Ascending aorta (tissue), 2 donors: ENCODE measurements at regions not wholly inside any gene's neighbourhood (a gene's known extent, or its start where the extent isn't known, plus 50 kb on each side); places are given as distances from the start of the nearest gene placed in this dataset.

Experiments used
- DNase-seq, 2 donors: peaks; one replicate each; pipeline ENCODE4 v3.0.0-alpha.2; 2019; ENCODE audit warnings: low spot score in 2 of 2
- H3K27ac ChIP-seq, 2 donors: fragments of 200-600 bp; sonication (generic); one replicate each; pipeline ENCODE4 v1.5.1; 2016 to 2017; ENCODE audit warnings: mild to moderate bottlenecking in 1 of 2
- H3K27me3 ChIP-seq: fragments of 200-600 bp; sonication (generic); one replicate; pipeline ENCODE4 v1.5.1; 2017
- H3K36me3 ChIP-seq, 2 donors: fragments of 200-600 bp; sonication (generic); one replicate each; pipeline ENCODE4 v1.5.1; 2016
- H3K4me1 ChIP-seq, 2 donors: fragments of 200-600 bp; sonication (generic); one replicate each; pipeline ENCODE4 v1.5.1; 2016 to 2017; ENCODE audit warnings: mild to moderate bottlenecking in 1 of 2
- H3K4me3 ChIP-seq, 2 donors: fragments of 200-600 bp; sonication (generic); one replicate each; pipeline ENCODE4 v1.5.1; 2016 to 2017; ENCODE audit warnings: mild to moderate bottlenecking in 1 of 2
- H3K9me3 ChIP-seq, 2 donors: fragments of 200-600 bp; sonication (generic); one replicate each; pipeline ENCODE4 v1.5.1; 2016
- CTCF ChIP-seq, 3 experiments: fragments of 200-600 bp in 2 of 3; fragments of 450-650 bp in 1 of 3; sonication (generic) in 2 of 3; IDR thresholded peaks; one replicate each; pipeline ENCODE4 v1.5.1; 2016 to 2019; ENCODE audit warnings: antibody characterized with exemption in 3 of 3, mild to moderate bottlenecking in 1 of 3, moderate library complexity in 1 of 3
- intact Hi-C: fragments of 100-400 bp; cut with DNase I; formaldehyde crosslinking; loops from one replicate; pipeline ENCODE4 v1.15.1; 2023

GRCh38 chr11:29173660-29174062 is 843.2 kb downstream of the KCNA4 start:
- H3K36me3 ChIP-seq = no peaks in the 10 kb centered on the region
- no peaks in the 10 kb centered on the region for H3K9me3 ChIP-seq
- DNase-seq = no peak
- no peak overlapping the region for H3K27ac ChIP-seq
- H3K4me3 ChIP-seq = no peak overlapping the region
- TF ChIP-seq CTCF (IDR thresholded peaks at IDR 0.05) = no peak
- no peaks in the 10 kb centered on the region for H3K27me3 ChIP-seq
- H3K4me1 ChIP-seq = no peaks in the 10 kb centered on the region
- intact Hi-C loops = no loop called here

- Histone ChIP-seq H3K27me3 (no peaks in the 10 kb centered on the region), H3K9me3 (no peaks in the 10 kb centered on the region), H3K27ac (no peak overlapping the region), H3K36me3 (no peaks in the 10 kb centered on the region), H3K4me1 (no peaks in the 10 kb centered on the region), H3K4me3 (no peak overlapping the region)
- no peak for DNase-seq
- no peak for TF ChIP-seq CTCF (IDR thresholded peaks at IDR 0.05)
- intact Hi-C loops = no loop called here
Observed at GRCh38 chr11:29171360-29171950, 845.4 kb downstream of the KCNA4 start.

- intact Hi-C loops = no loop called here
- Histone ChIP-seq H3K27me3 (no peaks in the 10 kb centered on the region), H3K36me3 (no peaks in the 10 kb centered on the region), H3K27ac (no peak overlapping the region), H3K9me3 (no peaks in the 10 kb centered on the region), H3K4me1 (no peaks in the 10 kb centered on the region), H3K4me3 (no peak overlapping the region)
- TF ChIP-seq CTCF (IDR thresholded peaks at IDR 0.05) = no peak
- no peak for DNase-seq
Observed at GRCh38 chr11:29166306-29166705, 850.5 kb downstream of the KCNA4 start.

GRCh38 chr11:29163231-29163630 is 853.6 kb downstream of the KCNA4 start:
- no peak overlapping the region for H3K27ac ChIP-seq
- no peak overlapping the region for H3K4me3 ChIP-seq
- no peaks in the 10 kb centered on the region for H3K27me3 ChIP-seq
- H3K36me3 ChIP-seq = no peaks in the 10 kb centered on the region
- intact Hi-C loops = no loop called here
- no peaks in the 10 kb centered on the region for H3K4me1 ChIP-seq
- DNase-seq = no peak
- no peaks in the 10 kb centered on the region for H3K9me3 ChIP-seq
- TF ChIP-seq CTCF (IDR thresholded peaks at IDR 0.05) = no peak

- Histone ChIP-seq H3K27ac (no peak overlapping the region), H3K36me3 (no peaks in the 10 kb centered on the region), H3K4me3 (no peak overlapping the region), H3K4me1 (no peaks in the 10 kb centered on the region), H3K9me3 (no peaks in the 10 kb centered on the region), H3K27me3 (no peaks in the 10 kb centered on the region)
- intact Hi-C loops = no loop called here
- DNase-seq = no peak
- no peak for TF ChIP-seq CTCF (IDR thresholded peaks at IDR 0.05)
Observed at GRCh38 chr11:29162491-29162890, 854.3 kb downstream of the KCNA4 start.

- no peak for DNase-seq
- no peak overlapping the region for H3K4me3 ChIP-seq
- TF ChIP-seq CTCF (IDR thresholded peaks at IDR 0.05) = no peak
- H3K9me3 ChIP-seq = no peaks in the 10 kb centered on the region
- intact Hi-C loops = no loop called here
- no peaks in the 10 kb centered on the region for H3K4me1 ChIP-seq
- no peak overlapping the region for H3K27ac ChIP-seq
- H3K36me3 ChIP-seq = no peaks in the 10 kb centered on the region
- H3K27me3 ChIP-seq = no peaks in the 10 kb centered on the region
Observed at GRCh38 chr11:29161191-29161590, 855.6 kb downstream of the KCNA4 start.
